Breast epithelium (tissue), 4 donors: ENCODE measurements at regions not wholly inside any gene's neighbourhood (a gene's known extent, or its start where the extent isn't known, plus 50 kb on each side); places are given as distances from the start of the nearest gene placed in this dataset.

ENCODE experiments used
- DNase-seq, 2 donors: peaks; one replicate each; pipeline ENCODE4 v3.0.0-alpha.2; 2019; ENCODE audit warnings: low spot score in 2 of 2
- H3K27ac ChIP-seq, 2 donors: fragments of 200-600 bp; sonication (generic) in 1 of 2; one replicate each; pipeline ENCODE4 v1.5.1; 2016 to 2019; ENCODE audit warnings: mild to moderate bottlenecking in 1 of 2
- H3K27me3 ChIP-seq, 2 donors: fragments of 200-600 bp; sonication (generic) in 1 of 2; one replicate each; pipeline versions ENCODE4 v1.5.1 to v1.6.0; 2017 to 2019; ENCODE audit warnings: control low read depth in 1 of 2, mild to moderate bottlenecking in 1 of 2
- H3K36me3 ChIP-seq: fragments of 200-600 bp; one replicate; pipeline ENCODE4 v1.5.1; 2019
- H3K4me1 ChIP-seq, 2 donors: fragments of 200-600 bp; sonication (generic); one replicate each; pipeline ENCODE4 v1.5.1; 2016 to 2019; ENCODE audit warnings: control low read depth in 1 of 2
- H3K4me3 ChIP-seq, 3 donors: fragments of 200-600 bp; sonication (generic); 1 replicate in 2 of 3; 2 replicates in 1 of 3; pipeline ENCODE4 v1.5.1; 2016 to 2019; ENCODE audit warnings: mild to moderate bottlenecking in 3 of 3, moderate library complexity in 2 of 3
- H3K9me3 ChIP-seq, 2 donors: fragments of 200-600 bp; sonication (generic) in 1 of 2; one replicate each; pipeline ENCODE4 v1.5.1; 2016 to 2019; ENCODE audit warnings: control low read depth in 1 of 2
- POLR2A ChIP-seq: fragments of 450-650 bp; IDR thresholded peaks from one replicate; pipeline ENCODE4 v1.6.1; 2016; ENCODE audit warnings: antibody characterized with exemption, mild to moderate bottlenecking, moderate library complexity
- POLR2AphosphoS5 ChIP-seq, 3 donors: sonication (generic); formaldehyde crosslinking; IDR thresholded peaks; one replicate each; pipeline ENCODE4 v1.6.1; 2017; ENCODE audit warnings: antibody characterized with exemption in 3 of 3
- intact Hi-C: fragments of 100-400 bp; cut with DNase I; formaldehyde crosslinking; loops from one replicate; pipeline ENCODE4 v1.15.1; 2023; ENCODE audit warnings: low total_unique reads
- TF ChIP-seq, protein P1 (sequence below), 3 donors: fragments of 450-650 bp; IDR thresholded peaks; one replicate each; pipeline ENCODE4 v1.5.1; 2016 to 2017; ENCODE audit warnings: antibody characterized with exemption in 3 of 3, mild to moderate bottlenecking in 3 of 3, moderate library complexity in 3 of 3

- H3K27ac ChIP-seq, result no peak overlapping the region
- H3K36me3 ChIP-seq, result no peaks in the 10 kb centered on the region
- H3K4me1 ChIP-seq, result no peaks in the 10 kb centered on the region
- TF ChIP-seq POLR2A (no peak), POLR2AphosphoS5 (IDR thresholded peaks at IDR 0.05) (no peak)
- TF ChIP-seq, protein P1, sequence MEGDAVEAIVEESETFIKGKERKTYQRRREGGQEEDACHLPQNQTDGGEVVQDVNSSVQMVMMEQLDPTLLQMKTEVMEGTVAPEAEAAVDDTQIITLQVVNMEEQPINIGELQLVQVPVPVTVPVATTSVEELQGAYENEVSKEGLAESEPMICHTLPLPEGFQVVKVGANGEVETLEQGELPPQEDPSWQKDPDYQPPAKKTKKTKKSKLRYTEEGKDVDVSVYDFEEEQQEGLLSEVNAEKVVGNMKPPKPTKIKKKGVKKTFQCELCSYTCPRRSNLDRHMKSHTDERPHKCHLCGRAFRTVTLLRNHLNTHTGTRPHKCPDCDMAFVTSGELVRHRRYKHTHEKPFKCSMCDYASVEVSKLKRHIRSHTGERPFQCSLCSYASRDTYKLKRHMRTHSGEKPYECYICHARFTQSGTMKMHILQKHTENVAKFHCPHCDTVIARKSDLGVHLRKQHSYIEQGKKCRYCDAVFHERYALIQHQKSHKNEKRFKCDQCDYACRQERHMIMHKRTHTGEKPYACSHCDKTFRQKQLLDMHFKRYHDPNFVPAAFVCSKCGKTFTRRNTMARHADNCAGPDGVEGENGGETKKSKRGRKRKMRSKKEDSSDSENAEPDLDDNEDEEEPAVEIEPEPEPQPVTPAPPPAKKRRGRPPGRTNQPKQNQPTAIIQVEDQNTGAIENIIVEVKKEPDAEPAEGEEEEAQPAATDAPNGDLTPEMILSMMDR (IDR thresholded peaks at IDR 0.05), result no peak
- H3K9me3 ChIP-seq, result no peaks in the 10 kb centered on the region
- DNase-seq, result no peak
- no peaks in the 10 kb centered on the region for H3K27me3 ChIP-seq
- intact Hi-C loops, result no loop called here
- H3K4me3 ChIP-seq, result no peak overlapping the region
Observed at GRCh38 chr5:8185852-8186251, 316.9 kb downstream of the MTRR start.

- intact Hi-C loops, result no loop called here
- H3K36me3 ChIP-seq, result no peaks in the 10 kb centered on the region
- H3K27ac ChIP-seq, result no peak overlapping the region
- no peaks in the 10 kb centered on the region for H3K9me3 ChIP-seq
- no peaks in the 10 kb centered on the region for H3K27me3 ChIP-seq
- DNase-seq, result no peak
- no peak overlapping the region for H3K4me3 ChIP-seq
- H3K4me1 ChIP-seq, result no peaks in the 10 kb centered on the region
- TF ChIP-seq, protein P1 (IDR thresholded peaks at IDR 0.05), result no peak
- TF ChIP-seq POLR2A, result no peak
- no peak for TF ChIP-seq POLR2AphosphoS5 (IDR thresholded peaks at IDR 0.05)
Observed at GRCh38 chr5:8188874-8189565, 320.1 kb downstream of the MTRR start.

DNA sequence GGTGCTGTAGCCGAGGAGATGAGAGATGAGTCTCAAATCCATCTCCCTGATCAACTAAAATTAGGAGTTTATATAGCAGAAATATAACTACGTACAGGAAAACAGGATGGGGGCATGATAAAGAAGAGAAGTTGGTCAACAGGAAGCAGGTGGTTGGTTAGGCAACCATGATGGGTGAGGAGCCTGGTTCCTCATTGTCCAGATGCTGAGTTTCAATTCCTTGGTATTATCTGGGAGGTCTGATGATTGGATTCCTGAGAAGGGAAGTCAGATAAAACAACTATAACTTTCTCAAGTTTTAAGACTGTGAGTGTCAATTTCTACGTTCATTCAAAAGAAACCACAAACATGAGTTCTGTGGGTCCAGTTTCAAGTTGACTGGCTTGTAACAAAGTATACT lies 323.9 kb downstream of the MTRR start:
- Histone ChIP-seq H3K27ac (no peak overlapping the region), H3K4me1 (no peaks in the 10 kb centered on the region), H3K27me3 (no peaks in the 10 kb centered on the region), H3K9me3 (no peaks in the 10 kb centered on the region), H3K36me3 (no peaks in the 10 kb centered on the region), H3K4me3 (no peak overlapping the region)
- no peak for DNase-seq
- intact Hi-C loops, result no loop called here
- TF ChIP-seq POLR2A, result no peak
- no peak for TF ChIP-seq POLR2AphosphoS5 (IDR thresholded peaks at IDR 0.05)
- TF ChIP-seq, protein P1 (IDR thresholded peaks at IDR 0.05), result no peak

- intact Hi-C loops, result no loop called here
- no peak overlapping the region for H3K27ac ChIP-seq
- H3K4me1 ChIP-seq, result no peaks in the 10 kb centered on the region
- no peak for TF ChIP-seq POLR2AphosphoS5 (IDR thresholded peaks at IDR 0.05)
- TF ChIP-seq POLR2A, result no peak
- TF ChIP-seq, protein P1 (IDR thresholded peaks at IDR 0.05), result no peak
- H3K36me3 ChIP-seq, result no peaks in the 10 kb centered on the region
- DNase-seq, result no peak
- no peaks in the 10 kb centered on the region for H3K27me3 ChIP-seq
- no peaks in the 10 kb centered on the region for H3K9me3 ChIP-seq
- no peak overlapping the region for H3K4me3 ChIP-seq
Observed at GRCh38 chr5:8196061-8196460, 327.1 kb downstream of the MTRR start.

DNA sequence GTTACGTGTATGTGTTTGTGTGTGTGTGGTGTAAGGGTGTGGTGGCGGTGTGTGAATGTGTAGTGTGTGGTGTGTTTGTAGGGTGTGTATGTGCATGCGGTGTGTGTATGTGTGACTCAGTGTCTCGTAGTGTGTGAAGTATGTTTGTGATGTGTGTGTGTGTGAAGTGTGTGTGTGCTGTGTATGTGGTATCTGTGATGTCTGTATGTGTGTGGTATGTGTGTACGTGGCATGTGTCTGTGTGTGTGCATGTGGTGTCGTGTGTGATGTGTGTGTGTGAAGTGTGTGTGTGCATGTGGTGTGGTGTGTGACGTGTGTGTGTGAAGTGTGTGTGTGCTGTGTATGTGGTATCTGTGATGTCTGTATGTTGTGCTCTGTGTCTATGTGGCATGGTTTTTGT lies 339.4 kb downstream of the MTRR start:
- no peaks in the 10 kb centered on the region for H3K4me1 ChIP-seq
- H3K9me3 ChIP-seq, result peaks cover 4 to 7% of the 10 kb centered on the region in 2 donors
- intact Hi-C loops, result loop anchor here (2.0 kb wide), 1 partner anchor 46 kb away; no protein-coding TSS in a partner anchor
- no peak overlapping the region for H3K4me3 ChIP-seq
- no peak overlapping the region for H3K27ac ChIP-seq
- no peak for DNase-seq
- H3K36me3 ChIP-seq, result no peaks in the 10 kb centered on the region
- H3K27me3 ChIP-seq, result no peaks in the 10 kb centered on the region
- TF ChIP-seq POLR2AphosphoS5 (IDR thresholded peaks at IDR 0.05) (no peak), POLR2A (no peak)
- TF ChIP-seq, protein P1 (IDR thresholded peaks at IDR 0.05), result no peak
